ENCODE measurements at regions not wholly inside any gene's neighbourhood (a gene's known extent, or its start where the extent isn't known, plus 50 kb on each side); places are given as distances from the start of the nearest gene placed in this dataset.

- DNase-seq (ENCODE audit: low read depth), result no peak
Measured at GRCh38 chr3:18630295-18630694, 205.2 kb upstream of the SATB1 start.

DNA sequence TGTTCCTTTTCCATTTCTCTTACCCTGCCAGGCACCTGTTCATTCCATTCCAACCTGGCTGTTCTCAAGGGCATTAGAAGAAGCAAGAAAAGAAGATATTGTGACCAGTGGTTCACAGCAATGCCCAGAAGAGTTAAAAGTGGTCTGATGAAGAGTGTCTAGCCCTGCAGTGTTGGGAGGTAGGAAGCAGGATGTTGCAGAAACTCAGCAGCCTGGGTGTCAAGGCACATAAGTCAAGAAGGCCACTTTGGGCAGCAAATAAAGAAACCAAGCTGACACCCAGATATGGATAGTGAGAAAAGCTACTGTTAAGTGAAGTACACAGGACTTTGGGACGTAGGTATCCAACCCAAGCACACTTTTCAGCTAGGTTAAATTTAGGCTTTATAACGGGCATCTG lies 199.9 kb upstream of the SATB1 start:
- no peak for DNase-seq (ENCODE audit: low read depth)

GRCh38 chr3:18623220-18623619 lies 198.1 kb upstream of the SATB1 start:
- DNase-seq (ENCODE audit: low read depth), result no peak

GRCh38 chr3:18618723-18619122 lies 193.6 kb upstream of the SATB1 start:
- DNase-seq (ENCODE audit: low read depth), result no peak

GRCh38 chr3:18611991-18612390 lies 186.9 kb upstream of the SATB1 start:
- no peak for DNase-seq (ENCODE audit: low read depth)

GRCh38 chr3:18609187-18609586 lies 184.0 kb upstream of the SATB1 start:
- DNase-seq (ENCODE audit: low read depth), result no peak

- DNase-seq (ENCODE audit: low read depth), result no peak
Measured at GRCh38 chr3:18597919-18598318, 172.8 kb upstream of the SATB1 start.

- DNase-seq (ENCODE audit: low read depth), result no peak
Measured at GRCh38 chr3:18593231-18593630, 168.1 kb upstream of the SATB1 start.

DNA sequence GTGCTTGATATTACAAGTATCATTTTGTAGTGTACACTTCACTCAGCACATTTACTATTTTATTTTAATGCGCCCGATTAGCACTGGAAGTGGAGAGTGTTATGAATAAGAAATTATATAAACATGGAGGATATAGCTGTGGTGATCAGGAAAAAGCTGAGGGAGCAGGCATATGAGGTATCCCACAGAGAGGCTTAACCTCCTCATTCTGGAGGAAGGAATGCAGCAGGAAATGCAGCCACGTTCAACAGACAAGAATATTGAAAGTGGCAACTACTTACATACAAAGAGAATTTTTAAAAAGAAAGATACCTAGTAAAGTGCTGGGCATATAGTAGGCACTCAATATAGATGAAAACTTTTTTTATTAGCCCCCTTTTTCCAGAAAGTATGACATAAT lies 166.0 kb upstream of the SATB1 start:
- no peak for DNase-seq (ENCODE audit: low read depth)

DNA sequence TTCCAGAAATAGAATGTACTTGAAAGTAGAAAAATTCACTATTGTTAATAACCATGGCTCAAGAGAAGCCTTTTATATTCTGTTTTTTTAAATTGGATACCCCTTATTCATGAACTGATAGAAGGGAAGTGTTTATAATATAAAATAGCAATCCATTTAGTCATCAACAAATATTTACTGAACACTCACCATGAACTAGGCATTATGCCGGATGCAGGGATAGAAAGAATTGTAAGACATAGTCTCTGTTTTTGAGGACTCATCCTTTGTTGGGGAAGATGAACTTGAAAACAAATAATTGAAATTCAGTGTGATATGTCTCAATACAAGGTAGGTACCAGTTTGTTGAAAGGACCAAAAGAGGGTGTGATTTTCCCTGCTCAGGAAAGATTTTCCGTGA lies 160.9 kb upstream of the SATB1 start:
- DNase-seq (ENCODE audit: low read depth), result no peak

DNA sequence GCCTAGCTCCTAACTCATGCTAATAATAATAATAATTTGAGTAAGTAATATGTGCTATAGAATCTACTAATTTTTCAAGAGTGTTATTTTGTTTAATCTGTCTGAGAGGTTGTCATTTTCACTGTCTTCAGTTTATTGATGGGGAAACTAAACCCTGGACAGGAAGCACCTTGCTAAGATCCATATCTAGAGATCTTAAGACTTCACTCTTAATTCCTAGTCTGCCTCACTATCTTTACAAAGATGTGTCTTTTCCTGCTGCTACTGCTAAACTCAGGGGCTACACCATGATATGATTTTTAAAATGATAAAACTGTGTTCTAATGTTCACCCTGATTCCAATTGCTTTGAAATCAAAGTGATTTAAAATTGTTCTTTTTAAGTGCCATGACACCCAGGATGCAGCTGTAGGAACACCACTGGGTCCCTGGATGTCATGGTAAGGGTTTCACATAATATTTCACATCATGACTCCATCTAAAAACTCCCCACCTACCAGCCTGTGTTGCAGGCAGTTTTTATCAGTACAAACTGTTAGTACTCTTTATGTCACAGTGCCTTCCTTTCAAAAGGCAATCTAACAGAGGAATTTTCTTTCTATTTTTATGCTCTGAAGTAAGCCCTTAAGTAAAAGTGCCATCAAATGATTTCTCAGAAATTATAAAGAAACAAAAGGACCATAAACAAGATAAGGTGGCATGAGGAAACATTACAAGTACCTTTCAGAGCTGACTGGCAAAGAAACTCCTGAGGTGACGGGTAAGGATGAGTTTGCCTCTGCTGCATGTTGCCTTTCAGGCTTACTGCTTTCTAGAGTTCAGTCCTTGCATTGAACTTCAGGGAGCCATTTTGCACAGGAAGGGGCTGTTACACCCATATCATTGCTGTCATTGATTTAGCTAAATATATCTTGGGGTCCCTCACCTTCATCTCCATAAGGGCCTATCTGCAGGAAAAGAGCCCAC lies 160.1 kb upstream of the SATB1 start:
- no peak for DNase-seq (ENCODE audit: low read depth)

GRCh38 chr3:18580268-18580667 lies 155.1 kb upstream of the SATB1 start:
- no peak for DNase-seq (ENCODE audit: low read depth)

GRCh38 chr3:18579661-18580060 lies 154.5 kb upstream of the SATB1 start:
- no peak for DNase-seq (ENCODE audit: low read depth)

DNA sequence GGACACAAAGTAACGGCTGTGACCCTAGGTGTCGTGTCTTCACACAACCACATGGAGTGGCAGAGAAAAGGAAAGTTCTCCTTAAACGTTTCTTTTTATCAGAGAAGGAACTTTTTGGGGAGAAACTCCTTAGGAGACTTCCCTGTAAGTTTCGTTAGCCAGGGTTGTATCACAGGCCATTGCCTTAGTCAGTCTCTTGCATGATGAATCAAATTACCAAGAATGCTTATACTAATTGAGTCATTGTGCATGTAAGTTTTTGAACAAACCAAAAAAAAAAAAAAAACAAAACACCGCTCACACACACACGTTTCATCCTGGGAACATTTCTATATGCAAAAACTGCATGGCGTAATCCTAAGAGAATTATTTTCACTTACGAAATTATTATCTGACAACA lies 150.4 kb upstream of the SATB1 start:
- DNase-seq (ENCODE audit: low read depth), result no peak

- DNase-seq (ENCODE audit: low read depth), result no peak
Measured at GRCh38 chr3:18572809-18573208, 147.7 kb upstream of the SATB1 start.

DNA sequence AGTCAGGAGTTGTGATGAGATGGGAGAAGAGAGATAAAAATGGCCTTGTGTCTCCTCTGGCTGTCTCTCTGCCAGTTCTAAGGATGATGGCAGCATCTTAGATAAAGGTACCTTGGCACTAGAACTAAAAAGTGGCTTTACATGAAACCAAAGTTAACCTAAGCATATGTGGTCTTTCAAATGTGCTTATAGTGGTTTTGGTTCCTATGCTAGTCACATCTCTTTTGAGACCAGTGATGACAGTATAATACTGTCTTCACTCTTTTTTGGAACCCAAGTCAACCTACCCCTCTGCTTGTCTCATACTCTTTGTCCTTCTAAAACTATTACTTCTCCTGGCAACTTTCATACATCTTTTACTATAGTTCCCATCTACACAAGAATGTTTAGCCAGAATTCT lies 142.2 kb upstream of the SATB1 start:
- DNase-seq (ENCODE audit: low read depth), result no peak

- no peak for DNase-seq (ENCODE audit: low read depth)
Measured at GRCh38 chr3:18562364-18563154, 137.4 kb upstream of the SATB1 start.

- DNase-seq (ENCODE audit: low read depth), result no peak
Measured at GRCh38 chr3:18559331-18559842, 134.2 kb upstream of the SATB1 start.

- no peak for DNase-seq (ENCODE audit: low read depth)
Measured at GRCh38 chr3:18558507-18558906, 133.4 kb upstream of the SATB1 start.

DNA sequence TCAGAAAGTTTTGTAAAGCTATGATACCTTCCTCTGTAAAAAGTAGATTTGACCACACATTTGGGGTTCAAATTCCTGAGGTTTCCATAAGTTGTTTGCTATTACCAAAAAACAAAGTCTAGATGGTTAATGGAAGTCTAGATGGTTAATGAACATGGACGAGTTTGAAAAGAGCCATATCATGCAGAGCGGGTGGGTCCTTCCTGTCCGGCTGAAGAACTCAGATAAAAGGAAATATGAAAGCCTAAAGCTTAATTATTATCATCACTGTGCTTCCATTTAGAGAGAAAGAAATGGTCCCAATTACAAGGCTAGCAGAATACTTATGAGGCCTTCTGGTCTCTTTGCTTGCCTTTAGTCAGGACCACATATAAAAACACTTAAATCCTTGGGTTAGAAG lies 132.1 kb upstream of the SATB1 start:
- DNase-seq (ENCODE audit: low read depth), result no peak

- DNase-seq (ENCODE audit: low read depth), result no peak
Measured at GRCh38 chr3:18556503-18557135, 131.5 kb upstream of the SATB1 start.

- DNase-seq (ENCODE audit: low read depth), result no peak
Measured at GRCh38 chr3:18556001-18556408, 130.9 kb upstream of the SATB1 start.

Data from Daoy (cell line).